ENCODE measurements at regions not wholly inside any gene's neighbourhood (a gene's known extent, or its start where the extent isn't known, plus 50 kb on each side); places are given as distances from the start of the nearest gene placed in this dataset.

GRCh38 chr2:234666911-234667310 lies 170.0 kb upstream of the ARL4C start:
- WGBS, 2 donors: 91 to 94% methylated on average over 3 of the region's 3 CpGs
- H3K4me1 ChIP-seq: no peaks in the 10 kb centered on the region

GRCh38 chr2:234665304-234665703 lies 168.4 kb upstream of the ARL4C start:
- TF ChIP-seq CTCF (IDR thresholded peaks at IDR 0.05): no peak
- no peaks in the 10 kb centered on the region for H3K9me3 ChIP-seq
- no peaks in the 10 kb centered on the region for H3K27me3 ChIP-seq
- intact Hi-C loops (cut with DNase I): no loop called here
- ATAC-seq: no peak
- H3K4me3 ChIP-seq: no peak overlapping the region
- 76 to 94% methylated on average over 1 of the region's 1 CpG for WGBS, 2 donors
- no peaks in the 10 kb centered on the region for H3K36me3 ChIP-seq
- no peaks in the 10 kb centered on the region for H3K4me1 ChIP-seq
- no peak overlapping the region for H3K27ac ChIP-seq
- no peak for FAIRE-seq
- no peak for DNase-seq

More at GRCh38 chr2:234666911-234667310, 170.0 kb upstream of the ARL4C start:
- Histone ChIP-seq H3K27ac (no peak overlapping the region), H3K9me3 (no peaks in the 10 kb centered on the region), H3K4me3 (no peak overlapping the region), H3K36me3 (no peaks in the 10 kb centered on the region), H3K27me3 (no peaks in the 10 kb centered on the region)
- DNase-seq: no peak
- FAIRE-seq: no peak
- ATAC-seq: no peak
- no peak for TF ChIP-seq CTCF (IDR thresholded peaks at IDR 0.05)
- intact Hi-C loops (cut with DNase I): no loop called here

- no peak for FAIRE-seq
- Histone ChIP-seq H3K27me3 (no peaks in the 10 kb centered on the region), H3K4me1 (no peaks in the 10 kb centered on the region), H3K27ac (no peak overlapping the region), H3K9me3 (no peaks in the 10 kb centered on the region), H3K4me3 (no peak overlapping the region), H3K36me3 (no peaks in the 10 kb centered on the region)
- intact Hi-C loops (cut with DNase I): no loop called here
- 73 to 79% methylated on average over 2 of the region's 2 CpGs for WGBS, 2 donors
- TF ChIP-seq CTCF (IDR thresholded peaks at IDR 0.05): no peak
- no peak for ATAC-seq
- DNase-seq: no peak
Observed at GRCh38 chr2:234661849-234662248, 165.0 kb upstream of the ARL4C start.

GRCh38 chr2:234661175-234661574 lies 164.3 kb upstream of the ARL4C start:
- FAIRE-seq (no peak), ATAC-seq (no peak), DNase-seq (no peak)
- intact Hi-C loops (cut with DNase I): no loop called here
- no peak for TF ChIP-seq CTCF (IDR thresholded peaks at IDR 0.05)
- no peaks in the 10 kb centered on the region for H3K36me3 ChIP-seq
- H3K4me1 ChIP-seq: no peaks in the 10 kb centered on the region
- H3K27me3 ChIP-seq: no peaks in the 10 kb centered on the region
- H3K9me3 ChIP-seq: no peaks in the 10 kb centered on the region
- 86 to 91% methylated on average over 3 of the region's 3 CpGs for WGBS, 2 donors
- H3K27ac ChIP-seq: no peak overlapping the region
- H3K4me3 ChIP-seq: no peak overlapping the region

- intact Hi-C loops (cut with DNase I): no loop called here
- ATAC-seq (no peak), DNase-seq (no peak), FAIRE-seq (no peak)
- H3K27ac ChIP-seq: no peak overlapping the region
- 96 to 97% methylated on average over 2 of the region's 2 CpGs for WGBS, 2 donors
- no peaks in the 10 kb centered on the region for H3K27me3 ChIP-seq
- no peaks in the 10 kb centered on the region for H3K36me3 ChIP-seq
- no peaks in the 10 kb centered on the region for H3K9me3 ChIP-seq
- no peak overlapping the region for H3K4me3 ChIP-seq
- TF ChIP-seq CTCF (IDR thresholded peaks at IDR 0.05): no peak
- no peaks in the 10 kb centered on the region for H3K4me1 ChIP-seq
Observed at GRCh38 chr2:234655706-234656105, 158.8 kb upstream of the ARL4C start.

Measured in pancreas (tissue), 10 donors.